ENCODE measurements at regions not wholly inside any gene's neighbourhood (a gene's known extent, or its start where the extent isn't known, plus 50 kb on each side); places are given as distances from the start of the nearest gene placed in this dataset.

GRCh38 chr13:70874636-70875035 is 766.4 kb upstream of the KLHL1 start:
- no peak for DNase-seq

GRCh38 chr13:70864731-70865130 is 756.5 kb upstream of the KLHL1 start:
- no peak for DNase-seq

GRCh38 chr13:70856711-70857110 is 748.5 kb upstream of the KLHL1 start:
- no peak for DNase-seq

GRCh38 chr13:70856025-70856424 is 747.8 kb upstream of the KLHL1 start:
- DNase-seq: no peak

- no peak for DNase-seq
Observed at GRCh38 chr13:70849222-70849621, 741.0 kb upstream of the KLHL1 start.

- DNase-seq: no peak
Observed at GRCh38 chr13:70844391-70845108, 736.3 kb upstream of the KLHL1 start.

GRCh38 chr13:70842062-70842644 is 733.9 kb upstream of the KLHL1 start:
- no peak for DNase-seq

GRCh38 chr13:70841240-70842061 is 733.2 kb upstream of the KLHL1 start:
- DNase-seq: no peak

GRCh38 chr13:70835371-70835770 is 727.1 kb upstream of the KLHL1 start:
- DNase-seq: no peak

GRCh38 chr13:70829748-70830147 is 721.5 kb upstream of the KLHL1 start:
- no peak for DNase-seq

- DNase-seq: no peak
Observed at GRCh38 chr13:70817576-70817975, 709.3 kb upstream of the KLHL1 start.

GRCh38 chr13:70816853-70817252 is 708.6 kb upstream of the KLHL1 start:
- no peak for DNase-seq

- DNase-seq: no peak
Observed at GRCh38 chr13:70814684-70815083, 706.4 kb upstream of the KLHL1 start.

GRCh38 chr13:70812481-70812880 is 704.2 kb upstream of the KLHL1 start:
- DNase-seq: no peak

GRCh38 chr13:70809588-70809987 is 701.3 kb upstream of the KLHL1 start:
- no peak for DNase-seq

GRCh38 chr13:70798385-70798784 is 690.1 kb upstream of the KLHL1 start:
- no peak for DNase-seq

- DNase-seq: no peak
Observed at GRCh38 chr13:70795484-70795883, 687.2 kb upstream of the KLHL1 start.

GRCh38 chr13:70792121-70792520 is 683.9 kb upstream of the KLHL1 start:
- DNase-seq: no peak

GRCh38 chr13:70789751-70790150 is 681.5 kb upstream of the KLHL1 start:
- DNase-seq: no peak

GRCh38 chr13:70788074-70788473 is 679.8 kb upstream of the KLHL1 start:
- DNase-seq: no peak

GRCh38 chr13:70784207-70784989 is 676.1 kb upstream of the KLHL1 start:
- no peak for DNase-seq

- no peak for DNase-seq
Observed at GRCh38 chr13:70769817-70770216, 661.6 kb upstream of the KLHL1 start.

GRCh38 chr13:70758932-70759331 is 650.7 kb upstream of the KLHL1 start:
- no peak for DNase-seq

Data from CD4-positive, alpha-beta T cell treated with Interleukin-6 for 4 hours (primary cell).